K562 (cell line): ENCODE measurements at regions not wholly inside any gene's neighbourhood (a gene's known extent, or its start where the extent isn't known, plus 50 kb on each side); places are given as distances from the start of the nearest gene placed in this dataset.

Experiments
- ARID1B ChIP-seq: fragments of 450-650 bp; IDR thresholded peaks from 2 replicates; pipeline ENCODE4 v1.6.1; 2016; ENCODE audit warnings: antibody characterized with exemption, mild to moderate bottlenecking, inconsistent platforms
- BACH1 ChIP-seq: fragments of 200-800 bp; sonication (Bioruptor generic); IDR thresholded peaks from 2 replicates; pipeline ENCODE4 v1.6.1; 2016; ENCODE audit warnings: missing genetic modification characterization, missing compliant biosample characterization
- C11orf30 ChIP-seq: fragments of 450-650 bp; IDR thresholded peaks from 2 replicates; pipeline ENCODE4 v1.6.1; 2016; ENCODE audit warnings: low read depth, mild to moderate bottlenecking
- CBFA2T2 ChIP-seq: fragments of 450-650 bp; conservative IDR thresholded peaks from 2 replicates; pipeline ENCODE4 v1.6.1; 2017; ENCODE audit warnings: mild to moderate bottlenecking
- CBFA2T3 ChIP-seq: fragments of 450-650 bp; IDR thresholded peaks from 2 replicates; pipeline ENCODE4 v1.6.1; 2017
- CBX3 ChIP-seq, 2 experiments: IDR thresholded peaks; 1 replicate in 1 of 2; 2 replicates in 1 of 2; pipeline ENCODE4 v1.6.1; 2012; ENCODE audit warnings: inconsistent platforms in 2 of 2, low read length in 2 of 2, borderline replicate concordance in 1 of 2, control low read depth in 1 of 2
- CEBPB ChIP-seq: fragments of 450-650 bp; IDR thresholded peaks from 2 replicates; pipeline ENCODE4 v1.6.1; 2016; ENCODE audit warnings: missing genetic modification characterization, missing compliant biosample characterization
- DMBX1 ChIP-seq: fragments of 250-450 bp; sonication (Bioruptor Pico); IDR thresholded peaks from 2 replicates; pipeline ENCODE4 v1.8.0; 2022; ENCODE audit warnings: inconsistent platforms, mild to moderate bottlenecking, moderate library complexity, borderline replicate concordance
- EP300 ChIP-seq: IDR thresholded peaks from 2 replicates; pipeline ENCODE4 v1.6.1; 2012; ENCODE audit warnings: low read length, improper control_type of control experiment
- FOXJ2 ChIP-seq: fragments of 200-800 bp; sonication (Bioruptor generic); IDR thresholded peaks from 2 replicates; pipeline ENCODE4 v1.6.1; 2016; ENCODE audit warnings: missing genetic modification characterization, missing compliant biosample characterization
- GATA2 ChIP-seq: sonication (generic); formaldehyde crosslinking; IDR thresholded peaks from 2 replicates; pipeline ENCODE4 v1.4.0; 2020; ENCODE audit warnings: mild to moderate bottlenecking, missing genetic modification reagents
- GATAD2B ChIP-seq: fragments of 450-650 bp; IDR thresholded peaks from 2 replicates; pipeline ENCODE4 v1.6.1; 2017; ENCODE audit warnings: mild to moderate bottlenecking, borderline replicate concordance
- L3MBTL2 ChIP-seq: fragments of 450-650 bp; IDR thresholded peaks from 2 replicates; pipeline ENCODE4 v1.6.1; 2016; ENCODE audit warnings: mild to moderate bottlenecking, moderate library complexity
- NFE2 ChIP-seq: IDR thresholded peaks from 2 replicates; pipeline ENCODE4 v1.6.1; 2014; ENCODE audit warnings: antibody characterized with exemption, low read depth
- NFE2L1 ChIP-seq: fragments of 450-650 bp; IDR thresholded peaks from 2 replicates; pipeline ENCODE4 v1.6.1; 2016; ENCODE audit warnings: missing genetic modification characterization, low read depth, mild to moderate bottlenecking, missing compliant biosample characterization, moderate library complexity, borderline replicate concordance
- NRF1 ChIP-seq, 2 experiments: fragments of 450-650 bp; IDR thresholded peaks in 1 of 2; conservative IDR thresholded peaks in 1 of 2; 2 replicates each; pipeline ENCODE4 v1.6.1; 2014; ENCODE audit warnings: mild to moderate bottlenecking in 2 of 2
- SMARCA4 ChIP-seq: fragments of 450-650 bp; IDR thresholded peaks from 2 replicates; pipeline ENCODE4 v1.6.1; 2016
- SOX6 ChIP-seq: fragments of 450-650 bp; IDR thresholded peaks from 2 replicates; pipeline ENCODE4 v1.6.1; 2014; ENCODE audit warnings: mild to moderate bottlenecking
- TBL1XR1 ChIP-seq, 2 experiments: IDR thresholded peaks; 2 replicates each; pipeline ENCODE4 v1.6.1; 2012; ENCODE audit warnings: improper control_type of control experiment in 2 of 2, low read length in 2 of 2, mild to moderate bottlenecking in 1 of 2
- TFAM ChIP-seq: fragments of 250-450 bp; sonication (Bioruptor Pico); conservative IDR thresholded peaks from 2 replicates; pipeline ENCODE4 v1.5.0; 2021; ENCODE audit warnings: mild to moderate bottlenecking, moderate library complexity
- TOE1 ChIP-seq, 2 experiments: fragments of 450-650 bp in 1 of 2; sonication (generic) in 1 of 2; formaldehyde crosslinking in 1 of 2; IDR thresholded peaks; 2 replicates each; pipeline versions ENCODE4 v1.7.1 to v1.8.0; 2016 to 2022; ENCODE audit warnings: borderline replicate concordance in 2 of 2, mild to moderate bottlenecking in 2 of 2, antibody characterized with exemption in 1 of 2, inconsistent platforms in 1 of 2, low read depth in 1 of 2, missing genetic modification reagents in 1 of 2, moderate library complexity in 1 of 2
- ZBTB17 ChIP-seq: fragments of 450-650 bp; formaldehyde crosslinking; IDR thresholded peaks from 2 replicates; pipeline ENCODE4 v1.4.0; 2020; ENCODE audit warnings: mild to moderate bottlenecking
- ZFP30 ChIP-seq: fragments of 250-450 bp; sonication (Bioruptor Pico); IDR thresholded peaks from 2 replicates; pipeline ENCODE4 v1.8.0; 2022; ENCODE audit warnings: moderate library complexity, mild to moderate bottlenecking, inconsistent platforms, borderline replicate concordance
- ZNF41 ChIP-seq: fragments of 250-450 bp; sonication (Bioruptor Pico); conservative IDR thresholded peaks from 2 replicates; pipeline ENCODE4 v1.4.0; 2020; ENCODE audit warnings: mild to moderate bottlenecking
- ZNF551 ChIP-seq: fragments of 250-450 bp; sonication (Bioruptor Pico); IDR thresholded peaks from 2 replicates; pipeline ENCODE4 v1.5.0; 2021; ENCODE audit warnings: mild to moderate bottlenecking, moderate library complexity
- ZNF644 ChIP-seq: fragments of 200-800 bp; sonication (Bioruptor generic); IDR thresholded peaks from 2 replicates; pipeline ENCODE4 v1.6.1; 2016; ENCODE audit warnings: low read depth, missing genetic modification characterization, missing compliant biosample characterization
- TF ChIP-seq, protein P1 (sequence below): fragments of 450-650 bp; IDR thresholded peaks from 2 replicates; pipeline ENCODE4 v1.6.1; 2016; ENCODE audit warnings: low read depth, mild to moderate bottlenecking, moderate library complexity
- TF ChIP-seq, protein P2 (sequence below): sonication (generic); formaldehyde crosslinking; IDR thresholded peaks from 2 replicates; pipeline ENCODE4 v1.8.0; 2022; ENCODE audit warnings: mild to moderate bottlenecking, missing genetic modification reagents, borderline replicate concordance

DNA sequence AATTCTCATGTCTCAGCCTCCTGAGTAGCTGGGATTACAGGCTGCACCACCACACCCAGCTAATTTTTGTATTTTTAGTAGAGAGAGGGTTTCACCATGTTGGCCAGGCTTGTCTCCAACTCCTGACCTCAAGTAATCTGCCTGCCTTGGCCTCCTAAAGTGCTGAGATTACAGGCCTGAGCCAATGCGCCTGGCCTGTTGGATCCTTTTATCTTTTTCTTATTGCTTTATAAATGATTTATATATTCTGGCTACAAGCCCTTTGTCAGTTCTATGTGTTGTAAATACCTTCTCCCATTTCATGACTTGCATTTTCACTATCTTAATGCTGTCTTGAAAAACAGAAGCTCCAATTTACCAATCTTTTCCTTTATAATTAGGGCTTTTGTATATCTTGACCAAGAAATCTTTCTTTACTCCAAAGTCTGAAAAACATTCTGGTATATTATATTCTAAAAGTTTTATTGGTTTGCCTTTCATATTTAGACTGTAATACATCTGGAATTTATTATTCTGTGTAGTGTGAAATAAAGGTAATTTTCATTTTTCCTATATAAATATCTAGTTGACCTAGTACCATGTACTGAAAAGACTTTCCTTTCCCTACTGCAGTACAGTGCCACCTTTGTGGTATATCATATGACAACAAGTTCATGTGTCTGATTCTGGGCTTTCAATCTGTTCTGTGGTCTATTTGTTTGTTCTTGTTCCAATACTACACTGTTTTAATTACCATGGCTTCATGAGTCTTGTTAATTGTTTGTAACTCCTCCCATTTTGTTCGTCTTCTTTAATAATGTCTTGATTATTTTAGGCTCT lies 52.9 kb upstream of the RNU6-1 start (continued):
- TF ChIP-seq FOXJ2 (tag) (peak; percentile 84; the same call in 1 of the 2 replicates), ZNF551 (no peak), ZFP30 (CRISPR knock-in tag) (no peak), CEBPB (tag) (0 out of 2 replicates have a peak, but pooled peaks have one; percentile 24), TOE1 (IDR thresholded peaks at IDR 0.05; ENCODE audit: borderline replicate concordance) (no peak), TOE1 (CRISPR knock-in tag; IDR thresholded peaks at IDR 0.05; ENCODE audit: borderline replicate concordance, low read depth) (no peak), EP300 (peak; percentile 63), ZBTB17 (CRISPR knock-in tag) (no peak), ARID1B (peak; percentile 78), CBX3 (IDR thresholded peaks at IDR 0.05; ENCODE audit: borderline replicate concordance in 1 of 2, low read length in 2 of 2) (no peak), NFE2L1 (tag) (peak; percentile 68; the same call in 1 of the 2 replicates), SMARCA4 (peak; percentile 69), ZNF644 (tag) (peak; percentile 77), CBFA2T3 (peak; percentile 75), DMBX1 (CRISPR knock-in tag) (no peak), ZNF41 (CRISPR knock-in tag) (no peak), SOX6 (peak; percentile 57), TBL1XR1 (IDR thresholded peaks at IDR 0.05; ENCODE audit: low read length in 2 of 2) (no peak; a peak in 1 of 4 replicates), L3MBTL2 (0 out of 2 replicates have a peak, but pooled peaks have one; percentile 32), TFAM (CRISPR knock-in tag) (no peak), CBFA2T2 (peak; percentile 51), C11orf30 (peak; percentile 89), NRF1 (conservative IDR thresholded peaks at IDR 0.05 in 1 of 2, IDR thresholded peaks at IDR 0.05 in 1 of 2) (no peak), BACH1 (tag) (0 out of 2 replicates have a peak, but pooled peaks have one; percentile 40), GATAD2B (no peak), GATA2 (CRISPR knock-in tag) (0 out of 2 replicates have a peak, but pooled peaks have one; percentile 14), NFE2 (peak; percentile 86)
- TF ChIP-seq, protein P1, sequence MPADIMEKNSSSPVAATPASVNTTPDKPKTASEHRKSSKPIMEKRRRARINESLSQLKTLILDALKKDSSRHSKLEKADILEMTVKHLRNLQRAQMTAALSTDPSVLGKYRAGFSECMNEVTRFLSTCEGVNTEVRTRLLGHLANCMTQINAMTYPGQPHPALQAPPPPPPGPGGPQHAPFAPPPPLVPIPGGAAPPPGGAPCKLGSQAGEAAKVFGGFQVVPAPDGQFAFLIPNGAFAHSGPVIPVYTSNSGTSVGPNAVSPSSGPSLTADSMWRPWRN, result peak; percentile 84
- TF ChIP-seq, protein P2, sequence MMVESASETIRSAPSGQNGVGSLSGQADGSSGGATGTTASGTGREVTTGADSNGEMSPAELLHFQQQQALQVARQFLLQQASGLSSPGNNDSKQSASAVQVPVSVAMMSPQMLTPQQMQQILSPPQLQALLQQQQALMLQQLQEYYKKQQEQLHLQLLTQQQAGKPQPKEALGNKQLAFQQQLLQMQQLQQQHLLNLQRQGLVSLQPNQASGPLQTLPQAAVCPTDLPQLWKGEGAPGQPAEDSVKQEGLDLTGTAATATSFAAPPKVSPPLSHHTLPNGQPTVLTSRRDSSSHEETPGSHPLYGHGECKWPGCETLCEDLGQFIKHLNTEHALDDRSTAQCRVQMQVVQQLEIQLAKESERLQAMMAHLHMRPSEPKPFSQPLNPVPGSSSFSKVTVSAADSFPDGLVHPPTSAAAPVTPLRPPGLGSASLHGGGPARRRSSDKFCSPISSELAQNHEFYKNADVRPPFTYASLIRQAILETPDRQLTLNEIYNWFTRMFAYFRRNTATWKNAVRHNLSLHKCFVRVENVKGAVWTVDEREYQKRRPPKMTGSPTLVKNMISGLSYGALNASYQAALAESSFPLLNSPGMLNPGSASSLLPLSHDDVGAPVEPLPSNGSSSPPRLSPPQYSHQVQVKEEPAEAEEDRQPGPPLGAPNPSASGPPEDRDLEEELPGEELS (CRISPR knock-in tag), result no peak
